ENCODE measurements at regions not wholly inside any gene's neighbourhood (a gene's known extent, or its start where the extent isn't known, plus 50 kb on each side); places are given as distances from the start of the nearest gene placed in this dataset.

- ChIA-PET POLR2A (ENCODE audit: unreplicated experiment) (no interaction called here), CTCF (no interaction called here)
- Histone ChIP-seq H3K9me3 (ENCODE audit: insufficient read depth, low read depth) (no peaks in the 10 kb centered on the region), H2AFZ (no peak overlapping the region), H4K20me1 (ENCODE audit: insufficient read depth) (no peaks in the 10 kb centered on the region), H3F3A (ENCODE audit: insufficient read depth, low read depth) (no peaks in the 10 kb centered on the region), H3K79me2 (ENCODE audit: low read depth) (no peaks in the 10 kb centered on the region), H3K27ac (no peak overlapping the region), H3K4me1 (replicated peaks; ENCODE audit: insufficient read depth) (no peaks in the 10 kb centered on the region), H3K4me2 (no peak overlapping the region), H3K9me2 (ENCODE audit: insufficient read depth) (no peaks in the 10 kb centered on the region; the same call in 1 of the 2 replicates), H3K27me3 (ENCODE audit: insufficient read depth, low read depth) (peaks cover 2% of the 10 kb centered on the region; the same call in 1 of the 2 replicates), H3K36me3 (ENCODE audit: low read depth) (no peaks in the 10 kb centered on the region), H3K4me3 (no peak overlapping the region)
- TF ChIP-seq EZH2 (IDR thresholded peaks at IDR 0.05; ENCODE audit: low read depth) (no peak), CTCF (conservative IDR thresholded peaks at IDR 0.05) (no peak)
- no TSS peak for BruUV-seq (replicated peaks)
- no peak for DNase-seq
- intact Hi-C loops (cut with micrococcal nuclease; ENCODE audit: unreplicated experiment): no loop called here
These were observed 132.0 kb upstream of the RGPD4 start for GRCh38 chr2:107694667-107695066.

- CTCF ChIA-PET: no interaction called here
- H3K4me1 ChIP-seq (replicated peaks; ENCODE audit: insufficient read depth): no peaks in the 10 kb centered on the region
- no peak overlapping the region for H3K4me2 ChIP-seq
- no peak overlapping the region for H3K4me3 ChIP-seq
- no peaks in the 10 kb centered on the region for H3K36me3 ChIP-seq (ENCODE audit: low read depth)
- intact Hi-C loops (cut with micrococcal nuclease; ENCODE audit: unreplicated experiment): no loop called here
- POLR2A ChIA-PET (ENCODE audit: unreplicated experiment): no interaction called here
- no peak overlapping the region for H2AFZ ChIP-seq
- H4K20me1 ChIP-seq (ENCODE audit: insufficient read depth): no peaks in the 10 kb centered on the region
- H3K27ac ChIP-seq: no peak overlapping the region
- no peaks in the 10 kb centered on the region for H3K9me3 ChIP-seq (ENCODE audit: insufficient read depth, low read depth)
- no peaks in the 10 kb centered on the region for H3F3A ChIP-seq (ENCODE audit: insufficient read depth, low read depth)
- no peaks in the 10 kb centered on the region; the same call in 1 of the 2 replicates for H3K27me3 ChIP-seq (ENCODE audit: insufficient read depth, low read depth)
- H3K9me2 ChIP-seq (ENCODE audit: insufficient read depth): no peaks in the 10 kb centered on the region
- TF ChIP-seq CTCF (conservative IDR thresholded peaks at IDR 0.05): no peak
- no peak for TF ChIP-seq EZH2 (IDR thresholded peaks at IDR 0.05; ENCODE audit: low read depth)
- no peak for DNase-seq
- H3K79me2 ChIP-seq (ENCODE audit: low read depth): no peaks in the 10 kb centered on the region
- no TSS peak for BruUV-seq (replicated peaks)
These were observed 129.3 kb upstream of the RGPD4 start for GRCh38 chr2:107697385-107697784.

GRCh38 chr2:107698861-107699260 is 127.8 kb upstream of the RGPD4 start:
- H3F3A ChIP-seq (ENCODE audit: insufficient read depth, low read depth): no peaks in the 10 kb centered on the region
- CTCF ChIA-PET: no interaction called here
- no peak overlapping the region for H3K27ac ChIP-seq
- H3K79me2 ChIP-seq (ENCODE audit: low read depth): no peaks in the 10 kb centered on the region
- no peak overlapping the region for H2AFZ ChIP-seq
- no peaks in the 10 kb centered on the region for H3K4me1 ChIP-seq (replicated peaks; ENCODE audit: insufficient read depth)
- TF ChIP-seq CTCF (conservative IDR thresholded peaks at IDR 0.05) (no peak), EZH2 (IDR thresholded peaks at IDR 0.05; ENCODE audit: low read depth) (no peak)
- H3K4me2 ChIP-seq: no peak overlapping the region
- no peaks in the 10 kb centered on the region for H3K36me3 ChIP-seq (ENCODE audit: low read depth)
- no peaks in the 10 kb centered on the region for H3K9me2 ChIP-seq (ENCODE audit: insufficient read depth)
- no peak overlapping the region for H3K4me3 ChIP-seq
- H4K20me1 ChIP-seq (ENCODE audit: insufficient read depth): no peaks in the 10 kb centered on the region
- H3K9me3 ChIP-seq (ENCODE audit: insufficient read depth, low read depth): no peaks in the 10 kb centered on the region
- H3K27me3 ChIP-seq (ENCODE audit: insufficient read depth, low read depth): no peaks in the 10 kb centered on the region; the same call in 1 of the 2 replicates
- intact Hi-C loops (cut with micrococcal nuclease; ENCODE audit: unreplicated experiment): no loop called here
- POLR2A ChIA-PET (ENCODE audit: unreplicated experiment): no interaction called here
- no TSS peak for BruUV-seq (replicated peaks)
- DNase-seq: no peak
